ENCODE measurements at regions not wholly inside any gene's neighbourhood (a gene's known extent, or its start where the extent isn't known, plus 50 kb on each side); places are given as distances from the start of the nearest gene placed in this dataset.

DNA sequence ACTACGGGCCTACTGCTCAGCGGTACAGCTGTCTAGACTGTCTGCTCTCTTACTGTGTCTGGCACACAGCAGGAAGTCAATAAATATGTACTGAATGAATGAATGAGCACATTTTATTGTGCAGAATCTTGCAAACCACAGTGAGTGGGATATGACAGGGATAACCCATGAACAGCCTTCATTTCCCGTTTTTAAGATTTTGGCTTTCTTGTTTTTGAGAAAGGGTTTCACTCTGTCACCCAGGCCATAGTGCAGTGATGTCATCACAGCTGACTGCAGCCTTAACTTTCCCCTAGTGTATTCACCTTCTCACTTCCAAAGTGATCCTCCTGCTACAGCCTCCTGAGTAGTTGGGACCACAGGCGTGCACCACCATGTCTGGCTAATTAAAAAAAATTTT is 203.1 kb downstream of the AEBP2 start:
- TF ChIP-seq PAX5 (IDR thresholded peaks at IDR 0.05; ENCODE audit: insufficient read depth, low read length, severe bottlenecking): no peak
- TF ChIP-seq POLR2A (IDR thresholded peaks at IDR 0.05; ENCODE audit: low read depth, low read length): no peak
- TF ChIP-seq TAF1 (IDR thresholded peaks at IDR 0.05; ENCODE audit: low read depth, low read length): no peak
- no peak for TF ChIP-seq POLR2AphosphoS5 (IDR thresholded peaks at IDR 0.05; ENCODE audit: low read depth, low read length)
- TF ChIP-seq SPI1 (IDR thresholded peaks at IDR 0.05; ENCODE audit: low read depth, low read length): no peak

All from GM12891 (cell line).